Activated naive CD8-positive, alpha-beta T cell (primary cell): ENCODE measurements at regions not wholly inside any gene's neighbourhood (a gene's known extent, or its start where the extent isn't known, plus 50 kb on each side); places are given as distances from the start of the nearest gene placed in this dataset.
"Not testable (repeated sequence)": the region's sequence is repeated elsewhere in the genome, so short reads cannot be mapped to it uniquely, and the experiment has no call there.

Source experiments
- H3K27ac Mint-ChIP-seq: one replicate; pipeline ENCODE4 v1.8.0; 2021; ENCODE audit warnings: mixed read lengths
- H3K27me3 Mint-ChIP-seq: one replicate; pipeline ENCODE4 v1.8.0; 2021; ENCODE audit warnings: mixed read lengths
- H3K36me3 Mint-ChIP-seq: one replicate; pipeline ENCODE4 v1.8.0; 2021; ENCODE audit warnings: mixed read lengths
- H3K4me1 Mint-ChIP-seq: one replicate; pipeline ENCODE4 v1.8.0; 2021; ENCODE audit warnings: low read depth, mixed read lengths
- H3K4me3 Mint-ChIP-seq: one replicate; pipeline ENCODE4 v1.8.0; 2021; ENCODE audit warnings: mild to moderate bottlenecking, mixed read lengths
- H3K9me3 Mint-ChIP-seq: one replicate; pipeline ENCODE4 v1.8.0; 2021; ENCODE audit warnings: low read depth, mixed read lengths

DNA sequence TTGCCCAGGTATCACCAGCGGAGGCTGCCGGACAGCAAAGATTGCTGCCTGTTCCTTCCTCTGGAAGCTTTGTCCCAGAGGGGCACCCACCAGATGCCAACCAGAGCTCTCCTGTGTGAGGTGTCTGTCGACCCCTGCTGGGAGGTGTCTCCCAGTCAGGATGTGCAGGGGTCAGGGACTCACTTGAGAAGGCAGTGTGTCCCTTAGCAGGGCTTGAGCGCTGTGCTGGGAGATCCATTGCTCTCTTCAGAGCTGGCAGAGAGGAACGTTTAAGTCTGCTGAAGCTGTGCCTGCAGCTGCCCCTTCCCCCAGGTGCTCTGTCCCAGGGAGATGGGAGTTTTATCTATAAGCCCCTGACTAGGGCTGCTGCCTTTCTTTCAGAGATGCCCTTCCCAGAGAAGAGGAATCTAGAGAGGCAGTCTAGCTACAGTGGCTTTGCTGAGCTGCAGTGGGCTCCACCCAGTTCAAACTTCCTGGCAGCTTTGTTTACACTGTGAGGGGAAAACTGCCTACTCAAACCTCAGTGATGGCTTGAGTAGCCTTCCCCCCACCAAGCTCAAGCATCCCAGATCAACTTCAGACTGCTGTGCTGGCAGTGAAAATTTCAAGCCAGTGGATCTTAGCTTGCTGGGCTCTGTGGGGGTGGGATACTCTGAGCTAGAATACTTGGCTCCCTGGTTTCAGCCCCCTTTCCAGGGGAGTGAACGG, 325.4 kb downstream of the SPATA31A1 start:
- H3K4me1 Mint-ChIP-seq, H3K36me3 Mint-ChIP-seq, H3K9me3 Mint-ChIP-seq, H3K27ac Mint-ChIP-seq, H3K27me3 Mint-ChIP-seq, H3K4me3 Mint-ChIP-seq: not testable (repeated sequence)

DNA sequence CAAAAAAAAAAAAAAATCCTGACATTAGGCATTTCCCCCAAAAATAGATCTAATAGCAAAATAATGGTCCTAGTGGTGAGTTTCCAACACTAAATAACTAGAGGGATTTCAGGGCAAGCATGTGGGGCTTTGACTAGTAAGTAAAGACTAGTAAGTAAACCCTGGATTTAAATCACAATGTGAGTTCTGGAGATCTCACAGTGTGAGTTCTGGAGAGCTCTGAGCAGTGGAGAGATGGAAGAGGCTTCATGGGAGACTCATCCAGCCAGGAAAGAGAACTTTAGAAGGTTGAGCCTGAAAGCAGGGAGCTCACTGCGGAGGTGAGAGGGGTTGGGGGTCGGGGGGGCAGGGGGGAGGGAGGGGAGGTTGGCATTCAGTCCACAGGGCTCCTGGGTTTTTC, 373.4 kb downstream of the SPATA31A1 start:
- not testable (repeated sequence) for H3K9me3 Mint-ChIP-seq, H3K4me3 Mint-ChIP-seq, H3K36me3 Mint-ChIP-seq, H3K27me3 Mint-ChIP-seq, H3K4me1 Mint-ChIP-seq, H3K27ac Mint-ChIP-seq

DNA sequence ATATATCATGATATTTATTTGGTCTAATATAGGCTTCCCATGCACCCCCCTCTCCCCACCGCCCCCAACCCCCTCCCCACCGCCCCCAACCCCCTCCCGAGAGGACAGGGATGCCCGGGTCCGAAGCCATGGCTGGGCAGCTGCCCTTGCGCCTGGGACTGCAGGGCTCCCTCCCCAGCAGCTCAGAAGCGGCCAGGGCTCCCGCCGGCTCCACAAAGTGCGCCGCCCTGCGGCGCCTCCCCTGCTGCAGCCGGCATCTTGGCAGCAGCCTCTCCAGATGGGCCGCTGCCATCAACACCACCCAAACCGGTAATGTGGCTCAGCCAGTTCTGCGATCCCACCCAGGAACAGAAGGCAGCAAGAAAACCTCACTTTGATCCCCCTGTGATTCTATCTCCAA, 389.4 kb downstream of the SPATA31A1 start:
- not testable (repeated sequence) for H3K36me3 Mint-ChIP-seq, H3K4me1 Mint-ChIP-seq, H3K4me3 Mint-ChIP-seq, H3K9me3 Mint-ChIP-seq, H3K27me3 Mint-ChIP-seq, H3K27ac Mint-ChIP-seq

DNA sequence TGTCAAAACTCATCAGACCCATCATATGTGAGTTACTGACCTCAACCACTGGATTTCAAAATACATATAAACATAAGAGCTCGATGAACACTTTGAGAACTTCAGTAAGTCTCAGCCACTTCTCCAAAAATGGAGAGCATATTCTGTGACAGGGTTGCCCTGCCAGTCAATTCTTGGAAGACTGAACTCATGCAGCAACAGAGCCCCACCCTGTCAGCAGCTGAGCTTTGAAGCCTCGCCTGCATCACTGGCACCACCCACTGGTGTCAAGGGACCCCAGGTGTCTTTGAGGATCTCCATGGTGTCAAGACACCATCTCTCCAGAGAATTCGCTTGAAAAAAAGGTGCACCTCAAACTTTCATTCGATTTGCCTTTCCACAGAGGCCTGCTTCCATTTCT, 420.1 kb downstream of the SPATA31A1 start:
- not testable (repeated sequence) for H3K4me1 Mint-ChIP-seq, H3K36me3 Mint-ChIP-seq

DNA sequence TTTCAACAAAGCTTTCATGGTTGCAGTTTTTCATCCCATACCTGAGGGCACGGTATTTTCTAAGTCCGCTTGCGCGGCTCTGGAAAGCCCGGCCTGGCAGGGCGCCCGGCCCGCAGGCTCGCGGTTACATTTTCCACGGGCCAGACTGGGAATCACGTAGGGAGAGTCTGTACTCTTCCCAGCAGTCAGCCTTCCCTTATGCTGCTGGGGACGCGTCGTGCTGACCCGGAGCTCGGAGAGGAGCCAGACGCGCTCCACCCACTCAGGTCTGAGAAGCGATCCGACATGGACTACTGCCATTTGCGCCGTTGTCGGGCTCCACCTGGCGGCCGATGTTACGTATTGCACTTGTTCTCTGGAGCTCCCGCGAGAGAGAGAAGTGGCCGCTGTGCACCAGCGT, 435.9 kb downstream of the SPATA31A1 start:
- not testable (repeated sequence) for H3K4me1 Mint-ChIP-seq, H3K36me3 Mint-ChIP-seq, H3K27ac Mint-ChIP-seq

More for the DNA sequence above, 420.1 kb downstream of the SPATA31A1 start:
- not testable (repeated sequence) for H3K4me3 Mint-ChIP-seq, H3K9me3 Mint-ChIP-seq, H3K27me3 Mint-ChIP-seq, H3K27ac Mint-ChIP-seq

DNA sequence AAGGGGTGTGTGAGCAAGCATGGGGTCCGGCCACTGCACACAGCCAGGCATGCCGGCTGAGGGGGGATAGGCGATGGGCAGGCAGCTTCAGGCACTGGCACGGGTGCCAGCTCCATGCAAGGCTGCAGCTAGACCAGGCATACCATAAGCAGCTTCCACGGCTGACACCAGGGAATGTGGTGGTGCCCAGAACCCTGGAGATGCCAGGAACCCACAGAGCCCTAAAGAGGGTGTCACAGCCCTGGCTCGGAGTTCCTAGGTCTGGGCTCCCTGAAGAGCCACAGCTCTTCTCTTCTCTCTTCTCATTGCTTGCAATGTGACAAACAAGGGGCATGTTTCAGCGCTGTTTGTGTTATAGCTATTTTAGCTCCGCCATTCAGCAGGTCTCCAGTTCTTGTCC, 442.5 kb downstream of the SPATA31A1 start:
- not testable (repeated sequence) for H3K4me3 Mint-ChIP-seq, H3K27ac Mint-ChIP-seq, H3K9me3 Mint-ChIP-seq, H3K4me1 Mint-ChIP-seq, H3K36me3 Mint-ChIP-seq, H3K27me3 Mint-ChIP-seq

More for the DNA sequence above, 435.9 kb downstream of the SPATA31A1 start:
- not testable (repeated sequence) for H3K4me3 Mint-ChIP-seq, H3K9me3 Mint-ChIP-seq, H3K27me3 Mint-ChIP-seq

DNA sequence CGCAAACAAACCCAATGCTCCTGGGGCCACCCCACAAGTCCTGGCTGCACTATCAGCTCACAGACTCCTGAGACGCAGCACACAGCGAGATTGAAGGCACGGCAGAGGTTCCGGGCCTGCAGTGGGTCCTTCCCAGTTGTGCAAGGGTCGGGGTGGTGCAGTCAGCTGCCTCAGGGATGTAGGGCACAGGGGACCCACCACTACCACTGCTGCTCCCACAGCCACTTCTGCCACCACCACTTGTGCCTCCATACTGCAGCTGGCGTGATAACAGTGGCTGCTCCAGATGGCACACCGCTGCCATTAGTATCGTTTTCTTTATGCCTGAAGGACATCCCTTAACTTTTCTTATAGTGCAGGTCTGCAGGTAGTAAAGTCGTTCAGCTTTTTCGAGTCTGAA, 443.8 kb downstream of the SPATA31A1 start:
- H3K27ac Mint-ChIP-seq, H3K36me3 Mint-ChIP-seq, H3K4me1 Mint-ChIP-seq, H3K27me3 Mint-ChIP-seq, H3K4me3 Mint-ChIP-seq, H3K9me3 Mint-ChIP-seq: not testable (repeated sequence)

DNA sequence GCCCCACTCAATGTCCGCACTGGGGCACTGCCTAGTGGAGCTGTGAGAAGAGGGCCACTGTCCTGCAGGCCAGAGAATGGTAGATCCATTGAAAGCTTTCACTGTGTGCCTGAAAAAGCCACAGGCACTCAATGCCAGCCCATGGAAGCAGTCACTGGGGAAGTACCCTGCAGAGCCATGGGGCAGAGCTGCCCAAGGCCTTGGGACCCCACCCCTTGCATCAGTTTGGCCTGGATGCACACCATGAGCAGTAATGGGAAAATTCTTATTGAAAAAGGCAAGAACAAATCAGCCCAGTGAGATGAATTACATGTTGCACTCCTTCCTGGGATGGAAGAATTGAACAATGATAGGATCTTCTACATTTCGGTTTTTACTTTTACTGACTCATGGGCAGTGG, 447.1 kb downstream of the SPATA31A1 start:
- not testable (repeated sequence) for H3K9me3 Mint-ChIP-seq, H3K27me3 Mint-ChIP-seq, H3K4me1 Mint-ChIP-seq, H3K27ac Mint-ChIP-seq, H3K36me3 Mint-ChIP-seq, H3K4me3 Mint-ChIP-seq

DNA sequence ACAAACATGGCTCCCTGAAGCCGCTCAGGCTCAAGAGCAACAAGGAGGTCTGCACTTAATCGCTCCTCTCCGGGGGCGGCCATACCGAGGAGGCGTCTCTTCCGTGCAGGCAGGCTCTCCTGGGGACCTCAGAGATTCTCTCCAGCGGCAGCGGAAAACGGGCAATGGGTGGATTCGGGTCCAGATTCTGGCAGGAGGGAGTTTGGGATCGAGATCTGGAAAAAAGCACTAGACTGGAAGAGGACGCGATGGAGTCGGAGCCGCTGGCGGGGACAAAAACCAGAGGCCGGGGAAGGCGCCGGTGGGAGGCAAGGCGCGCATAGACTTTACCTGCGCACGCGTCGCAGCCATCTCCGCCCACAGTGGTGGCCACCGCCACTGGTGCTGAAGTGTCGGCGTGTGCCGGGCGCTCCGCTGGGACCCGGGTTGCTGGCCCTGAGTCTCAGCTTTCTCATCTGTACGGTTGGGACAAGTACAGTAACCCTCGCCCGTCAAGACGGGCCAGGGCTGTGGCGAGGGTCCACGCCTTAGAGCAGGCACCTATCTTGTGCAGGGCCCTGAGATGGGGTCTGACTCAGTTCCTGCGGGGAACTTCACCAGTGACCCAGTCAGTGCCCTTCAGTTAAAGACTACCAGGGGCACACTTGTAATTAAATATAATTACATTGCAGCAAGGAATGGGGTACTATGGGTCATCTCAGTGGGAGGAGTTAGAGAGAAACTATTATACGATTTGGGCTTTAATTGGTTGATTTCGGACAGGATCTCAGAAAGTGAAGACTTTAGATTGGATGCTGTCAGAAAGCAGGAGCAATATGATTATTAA, 454.1 kb downstream of the SPATA31A1 start:
- H3K4me3 Mint-ChIP-seq: peak overlapping the region; percentile 94
- H3K27me3 Mint-ChIP-seq, H3K4me1 Mint-ChIP-seq, H3K9me3 Mint-ChIP-seq, H3K36me3 Mint-ChIP-seq: not testable (repeated sequence)
- H3K27ac Mint-ChIP-seq: peak overlapping the region; percentile 98

DNA sequence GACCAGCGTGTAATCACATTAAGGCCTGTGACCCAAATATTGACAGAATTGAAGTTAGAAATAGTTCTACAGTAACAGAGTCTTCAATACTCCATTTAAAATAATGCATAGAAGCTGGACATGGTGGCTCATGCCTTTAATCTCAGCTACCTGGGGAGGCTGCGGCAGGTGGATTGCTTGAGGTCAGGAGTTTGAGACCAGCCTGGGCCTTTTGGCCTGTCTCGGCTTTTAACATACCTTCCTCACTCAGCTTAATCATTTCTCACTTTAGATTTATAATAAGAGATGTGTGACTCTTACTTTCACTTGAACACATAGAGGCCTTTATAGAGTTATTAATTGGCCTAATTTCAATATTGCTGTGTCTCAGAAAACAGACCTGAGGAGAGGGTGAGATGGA, 454.9 kb downstream of the SPATA31A1 start:
- not testable (repeated sequence) for H3K36me3 Mint-ChIP-seq, H3K9me3 Mint-ChIP-seq, H3K27ac Mint-ChIP-seq, H3K4me1 Mint-ChIP-seq, H3K27me3 Mint-ChIP-seq
- H3K4me3 Mint-ChIP-seq: peak overlapping the region; percentile 94

DNA sequence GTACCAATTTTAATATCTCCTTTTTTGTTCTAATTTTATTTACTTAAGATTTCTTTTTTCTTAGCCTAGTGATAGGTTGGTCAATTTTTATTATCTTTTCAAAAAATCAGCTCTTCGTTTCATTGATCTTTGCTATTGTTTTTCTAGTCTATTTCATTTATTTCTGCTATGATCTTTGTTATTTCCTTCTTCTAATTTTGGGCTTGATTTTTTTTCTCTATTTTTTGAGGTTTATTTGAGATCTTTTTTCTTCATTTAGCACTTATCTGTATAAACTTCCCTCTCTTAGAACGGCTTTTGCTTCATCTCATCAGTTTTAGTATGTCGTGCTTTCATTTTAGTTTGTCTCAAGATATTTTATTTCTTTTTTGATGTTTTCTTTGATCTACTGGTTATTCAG, 456.1 kb downstream of the SPATA31A1 start:
- H3K36me3 Mint-ChIP-seq, H3K27me3 Mint-ChIP-seq, H3K4me3 Mint-ChIP-seq, H3K4me1 Mint-ChIP-seq, H3K9me3 Mint-ChIP-seq, H3K27ac Mint-ChIP-seq: not testable (repeated sequence)

DNA sequence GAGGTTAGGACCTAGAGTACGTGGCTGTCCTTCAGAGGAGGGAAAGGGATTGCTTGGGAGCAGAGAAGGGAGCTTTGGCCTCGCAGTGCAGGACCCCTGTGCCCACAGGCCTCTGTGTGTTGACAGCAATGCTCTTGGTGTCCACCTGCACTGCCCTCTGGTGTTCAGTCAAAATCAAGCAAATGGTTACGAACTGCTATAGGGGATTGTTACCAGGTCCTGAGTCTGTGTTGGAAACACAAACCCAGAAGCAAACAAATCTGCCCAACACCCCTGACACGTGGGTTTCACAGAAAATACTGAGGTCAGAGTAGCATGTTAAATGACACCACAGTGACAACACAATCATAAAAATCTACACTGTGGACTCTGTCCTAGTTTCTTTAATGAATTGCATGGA, 473.0 kb downstream of the SPATA31A1 start:
- not testable (repeated sequence) for H3K4me3 Mint-ChIP-seq, H3K36me3 Mint-ChIP-seq, H3K4me1 Mint-ChIP-seq, H3K9me3 Mint-ChIP-seq, H3K27ac Mint-ChIP-seq, H3K27me3 Mint-ChIP-seq
